GM10266 (cell line): ENCODE measurements at regions not wholly inside any gene's neighbourhood (a gene's known extent, or its start where the extent isn't known, plus 50 kb on each side); places are given as distances from the start of the nearest gene placed in this dataset.

Experiments used
- DNase-seq: peaks from one replicate; pipeline ENCODE4 v3.0.0; 2012; ENCODE audit errors: extremely low spot score
- TF ChIP-seq, protein P1 (sequence below): IDR thresholded peaks from 2 replicates; pipeline ENCODE4 v1.5.1; 2012; ENCODE audit warnings: mild to moderate bottlenecking, low read depth; ENCODE audit not compliant: control insufficient read depth, insufficient read depth; ENCODE audit errors: missing control alignments

DNA sequence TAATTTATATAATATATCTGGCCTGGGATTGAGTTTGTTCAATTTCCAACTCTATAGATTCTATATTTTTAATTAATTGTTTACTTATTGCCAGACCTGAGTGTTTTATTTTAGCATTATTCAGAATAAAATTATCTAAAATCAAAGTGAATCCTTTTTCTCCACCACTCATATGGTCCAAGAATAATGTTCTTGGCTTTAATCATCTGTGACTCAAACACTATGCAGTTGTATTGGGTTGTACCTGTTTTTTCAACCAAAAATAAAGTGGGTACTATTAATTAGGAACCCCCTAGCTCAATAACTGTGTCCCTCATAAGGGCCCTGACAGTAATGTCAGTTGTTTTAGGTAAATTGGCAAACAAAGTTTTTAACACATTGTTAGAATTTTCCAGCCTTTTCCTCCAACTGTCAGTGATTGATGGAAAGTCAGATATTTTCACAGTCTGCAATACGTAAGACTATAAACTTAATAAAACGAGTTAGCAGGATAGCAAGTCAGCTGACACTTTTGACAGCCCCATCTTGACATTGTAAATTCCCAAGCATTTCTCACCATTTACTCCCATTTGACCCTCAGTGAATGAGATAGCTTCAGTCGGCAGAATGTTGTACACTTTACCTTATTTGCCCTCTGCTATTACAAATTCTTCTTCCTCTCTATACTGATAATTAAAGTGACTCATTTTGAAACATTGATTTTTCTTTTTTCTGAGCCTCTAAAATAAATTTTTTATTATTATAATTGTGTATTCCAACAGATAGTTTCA, 587.4 kb downstream of the METTL4 start:
- no peak for DNase-seq
- TF ChIP-seq, protein P1, sequence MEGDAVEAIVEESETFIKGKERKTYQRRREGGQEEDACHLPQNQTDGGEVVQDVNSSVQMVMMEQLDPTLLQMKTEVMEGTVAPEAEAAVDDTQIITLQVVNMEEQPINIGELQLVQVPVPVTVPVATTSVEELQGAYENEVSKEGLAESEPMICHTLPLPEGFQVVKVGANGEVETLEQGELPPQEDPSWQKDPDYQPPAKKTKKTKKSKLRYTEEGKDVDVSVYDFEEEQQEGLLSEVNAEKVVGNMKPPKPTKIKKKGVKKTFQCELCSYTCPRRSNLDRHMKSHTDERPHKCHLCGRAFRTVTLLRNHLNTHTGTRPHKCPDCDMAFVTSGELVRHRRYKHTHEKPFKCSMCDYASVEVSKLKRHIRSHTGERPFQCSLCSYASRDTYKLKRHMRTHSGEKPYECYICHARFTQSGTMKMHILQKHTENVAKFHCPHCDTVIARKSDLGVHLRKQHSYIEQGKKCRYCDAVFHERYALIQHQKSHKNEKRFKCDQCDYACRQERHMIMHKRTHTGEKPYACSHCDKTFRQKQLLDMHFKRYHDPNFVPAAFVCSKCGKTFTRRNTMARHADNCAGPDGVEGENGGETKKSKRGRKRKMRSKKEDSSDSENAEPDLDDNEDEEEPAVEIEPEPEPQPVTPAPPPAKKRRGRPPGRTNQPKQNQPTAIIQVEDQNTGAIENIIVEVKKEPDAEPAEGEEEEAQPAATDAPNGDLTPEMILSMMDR, result no peak

DNA sequence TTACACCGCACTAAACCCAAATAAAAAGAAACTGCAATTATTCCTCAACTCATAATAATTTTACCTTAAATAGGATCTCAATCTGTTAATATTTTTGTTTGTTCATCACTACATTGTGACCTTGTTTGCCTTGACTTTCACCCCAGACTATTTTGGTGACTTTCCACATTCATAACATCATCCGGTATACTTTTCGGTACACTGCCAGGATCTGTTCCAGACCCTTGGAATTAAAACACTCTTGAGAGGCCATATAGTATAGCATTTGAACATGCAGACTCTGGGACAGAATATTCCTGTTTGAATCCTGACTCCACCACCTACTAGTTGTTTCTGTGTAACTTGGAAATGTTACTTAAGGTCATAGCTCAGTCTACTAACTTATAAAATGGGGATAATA, 577.4 kb downstream of the METTL4 start:
- no peak for DNase-seq
- TF ChIP-seq, protein P1, result no peak

DNA sequence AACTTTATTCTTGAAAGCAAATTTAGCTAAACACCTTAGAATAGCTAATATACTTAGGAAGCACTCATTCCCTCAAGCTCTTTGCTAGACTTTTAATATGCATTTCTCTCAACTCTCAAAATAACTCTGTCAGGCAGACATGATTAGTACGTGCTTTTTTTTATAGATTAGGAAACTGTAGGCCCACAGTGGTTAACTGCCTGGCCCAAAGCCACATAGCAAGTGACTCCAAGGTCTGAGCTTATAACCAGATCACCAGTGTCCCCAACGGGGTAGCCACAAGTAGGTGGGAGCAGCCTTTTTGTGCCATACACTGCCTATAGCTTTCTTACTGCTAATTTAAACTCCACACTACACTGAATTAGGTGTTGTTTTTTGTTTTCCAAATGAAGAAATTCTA, 576.8 kb downstream of the METTL4 start:
- DNase-seq, result no peak
- TF ChIP-seq, protein P1, result no peak

DNA sequence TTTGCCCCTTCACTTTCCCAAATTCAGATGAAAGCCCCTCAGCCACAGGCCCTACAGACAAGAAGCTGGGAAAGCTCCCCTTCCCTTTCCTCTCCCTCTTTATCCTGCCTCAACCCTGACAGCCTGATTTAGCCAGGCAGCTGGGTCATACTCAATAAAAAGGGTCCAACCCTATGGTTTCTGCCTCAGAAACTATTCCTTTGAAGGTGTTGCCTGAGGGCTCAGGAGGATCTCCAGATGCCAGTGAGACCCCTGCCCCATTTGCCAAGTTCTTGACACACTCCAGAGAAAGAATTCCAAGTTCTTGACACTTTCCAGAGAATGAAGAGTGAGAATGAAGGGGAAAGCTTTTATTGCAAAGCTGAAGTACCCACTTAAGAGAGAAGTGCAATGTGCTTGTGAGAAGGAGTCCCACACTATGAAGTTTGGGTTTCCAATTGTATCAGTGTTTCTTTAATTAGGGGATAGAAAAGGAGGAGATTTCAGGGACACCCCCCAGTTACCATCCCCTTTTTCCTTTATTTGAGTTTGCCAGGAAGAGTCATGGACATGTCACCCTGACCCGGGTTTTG, 576.2 kb downstream of the METTL4 start:
- DNase-seq, result no peak
- TF ChIP-seq, protein P1, result no peak

DNA sequence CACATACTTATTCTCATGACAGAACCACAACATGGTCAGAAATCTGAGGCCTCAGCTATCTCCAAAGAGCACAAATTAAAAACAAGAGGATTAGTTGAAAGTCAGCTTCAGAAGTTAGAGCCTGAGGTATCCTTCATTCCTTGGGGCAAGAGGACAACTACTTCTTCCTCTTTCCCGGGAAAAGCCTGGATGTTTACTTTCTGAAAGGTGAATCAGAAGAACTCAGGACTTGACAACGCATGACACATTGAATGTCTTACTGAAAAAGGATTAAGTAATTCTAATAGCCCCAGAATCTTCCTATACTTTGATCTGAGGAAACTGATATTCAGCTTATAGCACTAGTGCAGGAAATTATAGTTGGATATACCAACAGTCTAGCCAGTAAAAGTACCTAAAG, 573.2 kb downstream of the METTL4 start:
- no peak for DNase-seq
- TF ChIP-seq, protein P1, result no peak

DNA sequence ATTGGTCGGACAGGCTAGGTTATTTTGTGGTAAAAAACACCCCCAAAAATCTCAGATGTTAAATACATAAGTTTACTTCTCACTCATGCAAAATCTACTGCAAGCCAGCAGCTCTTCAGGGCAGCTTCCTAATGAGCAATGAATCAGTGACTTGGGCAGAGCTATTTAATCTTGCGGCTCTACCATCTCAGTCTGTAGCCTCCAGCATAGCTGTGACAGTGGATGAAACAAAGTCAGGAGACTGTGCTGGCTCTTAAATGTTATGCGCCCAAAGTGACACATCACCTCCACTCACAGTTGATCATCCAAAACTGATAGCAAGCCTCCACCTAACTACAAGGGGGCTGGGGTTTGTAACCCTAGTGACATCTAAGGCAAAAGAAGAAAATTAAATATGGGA, 571.9 kb downstream of the METTL4 start:
- TF ChIP-seq, protein P1, result no peak
- DNase-seq, result no peak

DNA sequence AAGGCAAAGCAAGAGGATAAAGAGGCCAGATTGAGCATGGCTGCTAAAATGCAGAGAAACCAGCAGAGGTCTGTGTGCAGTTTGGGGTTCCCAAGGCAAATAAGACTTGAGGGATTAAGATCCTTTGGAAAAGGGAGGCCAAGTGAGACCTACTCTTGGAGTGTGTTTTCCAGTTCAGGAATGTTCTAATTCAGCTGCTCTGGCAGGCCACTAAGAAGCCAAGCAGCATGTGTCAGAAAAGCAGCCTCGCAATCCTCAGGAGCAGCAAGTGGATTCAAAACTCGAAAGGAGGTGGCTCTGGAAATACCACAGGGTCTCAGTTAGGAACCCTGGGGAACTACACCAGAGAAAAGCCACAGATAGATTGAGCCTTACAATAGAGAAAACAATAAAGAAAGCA, 569.2 kb downstream of the METTL4 start:
- TF ChIP-seq, protein P1, result no peak
- DNase-seq, result no peak
